Nephron progenitor cell (in vitro differentiated cells): ENCODE measurements at regions not wholly inside any gene's neighbourhood (a gene's known extent, or its start where the extent isn't known, plus 50 kb on each side); places are given as distances from the start of the nearest gene placed in this dataset.

Experiments
- DNase-seq: peaks from one replicate; pipeline ENCODE4 v3.0.0; 2021
- H3K27ac Mint-ChIP-seq: 2 replicates; pipeline ENCODE4 v1.8.0; 2021; ENCODE audit warnings: mild to moderate bottlenecking, moderate library complexity, mixed read lengths
- H3K27me3 Mint-ChIP-seq: 2 replicates; pipeline ENCODE4 v1.8.0; 2021; ENCODE audit warnings: mild to moderate bottlenecking, low read depth, mixed read lengths; ENCODE audit not compliant: poor library complexity
- H3K36me3 Mint-ChIP-seq: 2 replicates; pipeline ENCODE4 v1.8.0; 2021; ENCODE audit warnings: low read depth, mixed read lengths
- H3K4me1 Mint-ChIP-seq: 2 replicates; pipeline ENCODE4 v1.8.0; 2021; ENCODE audit warnings: mixed read lengths
- H3K4me3 Mint-ChIP-seq: 2 replicates; pipeline ENCODE4 v1.8.0; 2021; ENCODE audit warnings: mild to moderate bottlenecking, moderate library complexity, mixed read lengths
- H3K9me3 Mint-ChIP-seq: 2 replicates; pipeline ENCODE4 v1.8.0; 2021; ENCODE audit warnings: mild to moderate bottlenecking, moderate library complexity, mixed read lengths
- CTCF ChIP-seq: fragments of 200-600 bp; sonication (generic); IDR thresholded peaks from 2 replicates; pipeline ENCODE4 v1.5.0; 2021; ENCODE audit warnings: antibody characterized with exemption

DNA sequence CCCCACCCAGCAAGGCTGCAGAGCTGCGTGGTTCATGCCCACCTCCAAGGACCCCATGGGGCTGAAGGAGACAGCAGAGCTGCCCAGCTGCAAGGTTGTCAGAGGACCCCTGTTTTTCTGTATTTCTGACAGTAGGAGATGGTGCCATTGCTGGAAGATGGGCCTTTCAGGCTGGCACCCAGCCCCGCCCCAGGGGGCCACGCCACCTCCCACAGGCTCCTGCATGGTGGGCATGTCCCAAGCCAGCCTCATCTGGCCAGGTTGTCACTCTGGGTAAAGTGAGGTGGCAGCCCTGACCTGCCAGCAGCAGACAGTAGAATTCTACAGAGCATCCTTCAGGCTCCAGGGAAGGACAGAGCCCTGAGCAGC is 75.5 kb upstream of the RET start:
- Mint-ChIP-seq H3K27ac (no peak overlapping the region), H3K36me3 (no peaks in the 10 kb centered on the region), H3K4me1 (peaks cover 5% of the 10 kb centered on the region), H3K4me3 (no peak overlapping the region), H3K27me3 (peaks cover 9% of the 10 kb centered on the region), H3K9me3 (no peaks in the 10 kb centered on the region)
- TF ChIP-seq CTCF = no peak
- no peak for DNase-seq

DNA sequence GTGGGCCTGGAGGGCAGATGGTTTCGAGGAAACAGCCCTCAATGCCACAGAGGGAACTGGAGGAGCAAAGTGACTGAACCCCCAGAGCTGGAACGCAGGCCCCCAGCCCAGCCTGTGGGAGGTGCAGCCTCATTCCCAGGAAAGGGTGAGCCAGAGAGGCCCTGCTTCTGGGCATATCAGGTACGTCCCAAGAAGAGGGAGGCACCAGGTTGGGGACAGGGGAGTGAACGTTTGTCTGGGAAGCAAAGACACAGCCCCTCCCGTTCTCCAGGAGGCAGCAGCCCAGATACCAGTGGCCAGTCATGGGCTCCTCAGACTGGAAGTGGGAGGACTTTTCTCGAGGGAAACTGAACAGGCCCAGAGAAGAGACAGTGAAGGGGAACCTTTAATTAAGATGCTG is 74.3 kb upstream of the RET start:
- no peak for TF ChIP-seq CTCF
- DNase-seq = no peak
- Mint-ChIP-seq H3K27ac (no peak overlapping the region), H3K4me3 (no peak overlapping the region), H3K27me3 (peaks cover 4% of the 10 kb centered on the region), H3K36me3 (no peaks in the 10 kb centered on the region), H3K9me3 (no peaks in the 10 kb centered on the region), H3K4me1 (peaks cover 5% of the 10 kb centered on the region)

- peaks cover 16% of the 10 kb centered on the region for H3K27me3 Mint-ChIP-seq
- no peak overlapping the region for H3K27ac Mint-ChIP-seq
- TF ChIP-seq CTCF = no peak
- H3K36me3 Mint-ChIP-seq = no peaks in the 10 kb centered on the region
- H3K4me1 Mint-ChIP-seq = no peaks in the 10 kb centered on the region
- DNase-seq = no peak
- no peak overlapping the region for H3K4me3 Mint-ChIP-seq
- H3K9me3 Mint-ChIP-seq = peaks cover 10% of the 10 kb centered on the region
Observed at GRCh38 chr10:43006490-43006889, 70.4 kb upstream of the RET start.

- H3K4me3 Mint-ChIP-seq = no peak overlapping the region
- no peaks in the 10 kb centered on the region for H3K4me1 Mint-ChIP-seq
- no peak for DNase-seq
- no peak for TF ChIP-seq CTCF
- no peak overlapping the region for H3K27ac Mint-ChIP-seq
- no peaks in the 10 kb centered on the region for H3K36me3 Mint-ChIP-seq
- H3K9me3 Mint-ChIP-seq = peaks cover 27% of the 10 kb centered on the region
- H3K27me3 Mint-ChIP-seq = peaks cover 17% of the 10 kb centered on the region
Observed at GRCh38 chr10:43012578-43012977, 64.3 kb upstream of the RET start.

DNA sequence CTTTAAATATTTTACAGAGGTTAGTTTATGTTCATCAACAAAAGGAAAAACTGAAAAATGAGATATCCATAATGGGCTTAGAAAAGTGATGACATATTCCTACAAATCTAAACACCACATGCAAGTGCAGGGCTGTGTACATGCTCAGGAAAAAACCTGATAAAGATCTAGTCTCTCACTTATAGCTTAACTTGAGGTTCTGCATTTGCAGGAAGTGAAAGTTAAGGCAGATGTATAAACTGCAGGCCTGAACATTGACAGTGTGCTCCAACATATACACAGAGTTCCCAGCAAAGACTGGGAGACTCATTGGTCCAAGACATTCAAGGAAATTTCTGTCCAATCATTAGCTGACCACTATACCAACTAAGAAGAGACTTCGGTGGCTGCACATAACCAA is 63.8 kb upstream of the RET start:
- no peaks in the 10 kb centered on the region for H3K4me1 Mint-ChIP-seq
- TF ChIP-seq CTCF = no peak
- no peak overlapping the region for H3K4me3 Mint-ChIP-seq
- no peaks in the 10 kb centered on the region for H3K36me3 Mint-ChIP-seq
- no peak for DNase-seq
- peaks cover 19% of the 10 kb centered on the region for H3K27me3 Mint-ChIP-seq
- H3K9me3 Mint-ChIP-seq = peaks cover 27% of the 10 kb centered on the region
- no peak overlapping the region for H3K27ac Mint-ChIP-seq

DNA sequence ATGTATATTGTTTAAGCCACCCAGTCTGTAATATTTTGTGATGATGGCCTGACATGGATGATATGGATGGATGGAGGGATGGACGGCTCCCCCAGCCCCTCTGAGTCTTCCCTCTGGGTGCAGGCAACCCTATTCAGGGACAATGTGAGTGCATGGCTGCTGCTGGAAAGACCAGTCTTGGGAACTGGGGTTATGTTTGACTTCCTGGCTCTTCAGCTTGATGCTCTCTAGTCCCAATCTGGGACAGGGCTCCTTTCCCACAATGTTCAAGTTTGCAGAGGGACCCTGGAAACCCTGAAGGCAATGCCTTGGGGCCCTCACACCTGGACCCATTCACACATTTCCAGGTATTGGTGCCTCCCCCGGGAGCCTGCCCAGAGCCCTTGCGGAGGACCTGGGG is 52.3 kb upstream of the RET start:
- TF ChIP-seq CTCF = no peak
- Mint-ChIP-seq H3K9me3 (no peaks in the 10 kb centered on the region), H3K27ac (no peak overlapping the region), H3K4me1 (peaks cover 34% of the 10 kb centered on the region), H3K36me3 (no peaks in the 10 kb centered on the region), H3K4me3 (no peak overlapping the region), H3K27me3 (peaks cover 86% of the 10 kb centered on the region)
- no peak for DNase-seq
